Peyer's patch (tissue), 4 donors: ENCODE measurements at regions not wholly inside any gene's neighbourhood (a gene's known extent, or its start where the extent isn't known, plus 50 kb on each side); places are given as distances from the start of the nearest gene placed in this dataset.

Experiments used
- DNase-seq, 3 donors: peaks; one replicate each; pipeline ENCODE4 v3.0.0-alpha.2; 2017 to 2019
- H3K27ac ChIP-seq, 4 donors: fragments of 200-600 bp; sonication (generic); one replicate each; pipeline ENCODE4 v1.5.1; 2016 to 2019
- H3K27me3 ChIP-seq, 2 donors: fragments of 200-600 bp; sonication (generic); one replicate each; pipeline ENCODE4 v1.5.1; 2019
- H3K36me3 ChIP-seq, 3 donors: fragments of 200-600 bp; sonication (generic); one replicate each; pipeline ENCODE4 v1.5.1; 2016 to 2019
- H3K4me1 ChIP-seq, 4 donors: fragments of 200-600 bp; sonication (generic); one replicate each; pipeline ENCODE4 v1.5.1; 2016 to 2019
- H3K4me3 ChIP-seq, 4 donors: fragments of 200-600 bp; sonication (generic); 1 replicate in 3 of 4; 2 replicates in 1 of 4; pipeline ENCODE4 v1.5.1; 2016 to 2019; ENCODE audit warnings: mild to moderate bottlenecking in 1 of 4
- H3K9me3 ChIP-seq, 4 donors: fragments of 200-600 bp; sonication (generic); one replicate each; pipeline ENCODE4 v1.5.1; 2016 to 2019; ENCODE audit warnings: mild to moderate bottlenecking in 1 of 4
- POLR2A ChIP-seq, 2 donors: fragments of 450-650 bp; IDR thresholded peaks; one replicate each; pipeline ENCODE4 v1.5.1; 2017; ENCODE audit warnings: antibody characterized with exemption in 2 of 2, mild to moderate bottlenecking in 2 of 2, moderate library complexity in 2 of 2
- TF ChIP-seq, protein P1 (sequence below), 6 experiments: fragments of 450-650 bp in 4 of 6; fragments of 200-600 bp in 2 of 6; sonication (generic) in 1 of 6; IDR thresholded peaks; one replicate each; pipeline ENCODE4 v1.5.1; 2017 to 2019; ENCODE audit warnings: antibody characterized with exemption in 6 of 6, mild to moderate bottlenecking in 3 of 6, moderate library complexity in 1 of 6

DNA sequence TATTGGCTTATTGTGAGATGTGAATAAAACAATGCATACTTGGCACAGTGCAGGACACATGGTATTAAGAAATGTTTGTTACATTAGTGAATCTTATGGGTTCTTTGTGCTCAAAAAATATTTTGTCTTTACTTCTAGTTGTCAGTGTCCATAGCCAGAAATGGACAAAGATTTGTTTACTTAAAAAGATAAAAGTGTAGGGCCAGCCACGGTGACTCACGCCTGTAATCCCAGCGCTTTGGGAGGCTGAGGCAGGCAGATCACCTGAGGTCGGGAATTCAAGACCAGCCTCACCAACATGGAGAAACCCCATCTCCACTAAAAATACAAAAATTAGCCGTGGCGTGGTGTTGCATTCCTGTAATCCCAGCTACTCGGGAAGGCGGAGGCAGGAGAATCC, 654.6 kb upstream of the NEGR1 start:
- Histone ChIP-seq H3K36me3 (no peaks in the 10 kb centered on the region), H3K4me3 (no peak overlapping the region), H3K27me3 (no peaks in the 10 kb centered on the region), H3K4me1 (no peaks in the 10 kb centered on the region), H3K9me3 (no peaks in the 10 kb centered on the region), H3K27ac (no peak overlapping the region)
- TF ChIP-seq, protein P1, sequence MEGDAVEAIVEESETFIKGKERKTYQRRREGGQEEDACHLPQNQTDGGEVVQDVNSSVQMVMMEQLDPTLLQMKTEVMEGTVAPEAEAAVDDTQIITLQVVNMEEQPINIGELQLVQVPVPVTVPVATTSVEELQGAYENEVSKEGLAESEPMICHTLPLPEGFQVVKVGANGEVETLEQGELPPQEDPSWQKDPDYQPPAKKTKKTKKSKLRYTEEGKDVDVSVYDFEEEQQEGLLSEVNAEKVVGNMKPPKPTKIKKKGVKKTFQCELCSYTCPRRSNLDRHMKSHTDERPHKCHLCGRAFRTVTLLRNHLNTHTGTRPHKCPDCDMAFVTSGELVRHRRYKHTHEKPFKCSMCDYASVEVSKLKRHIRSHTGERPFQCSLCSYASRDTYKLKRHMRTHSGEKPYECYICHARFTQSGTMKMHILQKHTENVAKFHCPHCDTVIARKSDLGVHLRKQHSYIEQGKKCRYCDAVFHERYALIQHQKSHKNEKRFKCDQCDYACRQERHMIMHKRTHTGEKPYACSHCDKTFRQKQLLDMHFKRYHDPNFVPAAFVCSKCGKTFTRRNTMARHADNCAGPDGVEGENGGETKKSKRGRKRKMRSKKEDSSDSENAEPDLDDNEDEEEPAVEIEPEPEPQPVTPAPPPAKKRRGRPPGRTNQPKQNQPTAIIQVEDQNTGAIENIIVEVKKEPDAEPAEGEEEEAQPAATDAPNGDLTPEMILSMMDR (IDR thresholded peaks at IDR 0.05) = no peak
- TF ChIP-seq POLR2A (IDR thresholded peaks at IDR 0.05) = no peak
- DNase-seq = no peak

DNA sequence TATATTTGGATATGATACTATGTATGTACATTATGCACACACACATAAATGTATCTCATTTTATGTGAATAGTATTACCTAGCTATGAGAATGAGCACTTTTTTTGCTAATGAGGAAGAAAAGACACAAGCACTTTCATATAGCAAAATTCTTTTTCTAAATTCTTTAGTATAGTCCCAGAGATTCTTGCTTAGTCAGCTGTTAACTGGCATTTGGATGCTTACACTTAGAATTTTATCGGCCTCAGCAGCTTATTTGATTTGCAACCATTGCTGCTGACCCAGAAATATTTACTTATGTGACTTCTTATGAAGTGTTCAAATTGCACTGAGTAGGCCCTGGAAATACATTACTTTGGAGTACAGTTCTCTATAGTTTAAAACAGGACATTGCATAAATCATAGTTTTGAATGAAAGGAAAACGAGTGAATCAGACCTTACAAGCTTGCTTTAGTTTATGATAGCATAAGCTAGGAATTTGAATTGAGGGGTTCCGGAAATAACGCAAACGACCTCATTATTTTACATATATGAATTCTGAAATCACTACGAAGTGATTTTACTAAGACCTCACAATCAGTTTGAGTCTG, 653.9 kb upstream of the NEGR1 start:
- no peak for DNase-seq
- no peak overlapping the region for H3K4me3 ChIP-seq
- H3K36me3 ChIP-seq = no peaks in the 10 kb centered on the region
- no peak overlapping the region for H3K27ac ChIP-seq
- TF ChIP-seq, protein P1 (IDR thresholded peaks at IDR 0.05) = no peak
- TF ChIP-seq POLR2A (IDR thresholded peaks at IDR 0.05) = no peak
- no peaks in the 10 kb centered on the region for H3K9me3 ChIP-seq
- no peaks in the 10 kb centered on the region for H3K27me3 ChIP-seq
- no peaks in the 10 kb centered on the region for H3K4me1 ChIP-seq

DNA sequence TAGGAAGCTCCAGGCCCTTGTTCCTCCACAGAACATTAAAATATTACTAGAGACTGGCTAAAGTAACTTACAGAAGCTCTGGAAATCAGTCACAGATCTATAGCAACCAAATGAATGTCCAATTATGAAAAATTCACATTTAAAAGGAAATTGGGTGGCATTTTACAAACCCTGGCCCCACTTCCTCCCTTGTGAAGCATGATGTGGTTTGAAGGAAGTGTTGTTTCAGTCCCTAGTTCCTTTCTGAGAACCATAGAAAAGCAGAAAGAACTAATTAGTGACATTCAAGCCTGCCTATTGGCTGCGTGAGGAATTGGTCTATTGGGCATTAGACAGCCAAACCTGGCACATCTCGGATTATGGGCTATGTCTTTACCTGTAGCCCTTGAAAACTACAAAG, 649.7 kb upstream of the NEGR1 start:
- H3K27ac ChIP-seq = no peak overlapping the region
- no peak for DNase-seq
- no peaks in the 10 kb centered on the region for H3K36me3 ChIP-seq
- H3K4me3 ChIP-seq = no peak overlapping the region
- no peaks in the 10 kb centered on the region for H3K27me3 ChIP-seq
- TF ChIP-seq, protein P1 (IDR thresholded peaks at IDR 0.05) = no peak
- TF ChIP-seq POLR2A (IDR thresholded peaks at IDR 0.05) = no peak
- H3K9me3 ChIP-seq = no peaks in the 10 kb centered on the region
- no peaks in the 10 kb centered on the region for H3K4me1 ChIP-seq

DNA sequence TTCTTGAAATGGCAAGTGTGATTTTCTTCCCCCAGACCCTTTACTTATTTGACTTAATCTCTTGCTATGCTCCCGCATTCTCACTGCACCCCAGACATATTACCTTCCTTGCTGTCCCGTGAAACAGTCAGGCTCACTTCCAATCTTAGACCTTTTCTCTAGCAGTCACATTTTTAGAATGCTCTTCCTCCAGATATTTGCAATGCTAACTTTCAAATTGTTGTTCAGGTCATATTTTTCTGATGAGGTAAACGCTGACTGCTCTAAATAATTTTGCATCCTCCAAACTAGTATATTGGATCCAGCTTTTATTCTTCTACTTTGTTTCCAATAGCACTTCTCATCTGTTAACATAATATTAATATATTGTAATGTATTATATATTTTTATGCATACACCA, 648.2 kb upstream of the NEGR1 start:
- TF ChIP-seq, protein P1 (IDR thresholded peaks at IDR 0.05) = no peak
- no peak for TF ChIP-seq POLR2A (IDR thresholded peaks at IDR 0.05)
- no peaks in the 10 kb centered on the region for H3K27me3 ChIP-seq
- no peak for DNase-seq
- no peak overlapping the region for H3K4me3 ChIP-seq
- no peak overlapping the region for H3K27ac ChIP-seq
- no peaks in the 10 kb centered on the region for H3K4me1 ChIP-seq
- H3K36me3 ChIP-seq = no peaks in the 10 kb centered on the region
- H3K9me3 ChIP-seq = no peaks in the 10 kb centered on the region

DNA sequence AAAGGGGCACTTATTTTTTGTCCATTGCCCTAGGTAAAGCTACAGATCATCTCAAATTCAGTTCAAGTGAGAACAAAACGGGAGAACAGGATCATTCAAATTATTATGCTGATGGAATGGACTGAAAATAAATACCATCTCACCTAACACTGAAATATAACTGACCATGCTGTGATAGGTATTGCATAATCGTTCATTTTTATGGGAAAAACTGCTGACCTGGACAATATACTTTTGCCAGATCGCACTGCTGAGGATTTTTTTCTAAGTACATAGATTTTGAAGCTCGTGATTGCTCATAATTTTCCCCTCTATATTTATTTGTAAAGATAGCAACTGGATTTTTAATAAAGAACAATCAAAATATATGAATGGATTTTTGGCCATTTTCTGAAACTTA, 636.6 kb upstream of the NEGR1 start:
- no peaks in the 10 kb centered on the region for H3K36me3 ChIP-seq
- H3K27ac ChIP-seq = no peak overlapping the region
- DNase-seq = no peak
- TF ChIP-seq POLR2A (IDR thresholded peaks at IDR 0.05) = no peak
- TF ChIP-seq, protein P1 (IDR thresholded peaks at IDR 0.05) = no peak
- no peaks in the 10 kb centered on the region for H3K4me1 ChIP-seq
- H3K4me3 ChIP-seq = no peak overlapping the region
- H3K9me3 ChIP-seq = no peaks in the 10 kb centered on the region
- H3K27me3 ChIP-seq = no peaks in the 10 kb centered on the region

DNA sequence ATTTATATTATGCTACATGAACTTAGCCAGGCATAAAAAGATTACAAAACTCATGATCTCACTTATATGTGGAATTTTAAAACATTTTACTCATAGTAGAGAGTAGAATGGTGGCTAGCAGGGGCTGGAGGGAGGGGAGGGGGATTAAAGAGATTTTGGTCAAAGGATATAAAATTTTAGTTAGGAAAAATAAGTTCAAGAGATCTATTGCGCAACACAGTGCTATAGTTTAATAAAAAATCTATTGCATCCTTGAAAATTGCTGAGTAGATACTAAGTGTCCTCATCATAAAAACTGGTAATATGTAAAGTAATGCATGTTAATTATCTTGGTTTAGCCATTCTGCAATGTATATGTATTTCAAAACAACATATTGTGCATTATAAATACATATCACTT, 635.6 kb upstream of the NEGR1 start:
- no peaks in the 10 kb centered on the region for H3K27me3 ChIP-seq

More for the DNA sequence above, 635.6 kb upstream of the NEGR1 start:
- DNase-seq = no peak
- Histone ChIP-seq H3K36me3 (no peaks in the 10 kb centered on the region), H3K9me3 (no peaks in the 10 kb centered on the region), H3K4me1 (no peaks in the 10 kb centered on the region), H3K27ac (no peak overlapping the region), H3K4me3 (no peak overlapping the region)
- TF ChIP-seq POLR2A (IDR thresholded peaks at IDR 0.05) = no peak
- TF ChIP-seq, protein P1 (IDR thresholded peaks at IDR 0.05) = no peak
